HEK293 (cell line): ENCODE measurements at regions not wholly inside any gene's neighbourhood (a gene's known extent, or its start where the extent isn't known, plus 50 kb on each side); places are given as distances from the start of the nearest gene placed in this dataset.

Source experiments
- ATF2 ChIP-seq: fragments of 450-650 bp; formaldehyde crosslinking; IDR thresholded peaks from 2 replicates; pipeline ENCODE4 v1.5.1; 2016; ENCODE audit warnings: missing biosample characterization, missing genetic modification characterization, low read depth
- CTCF ChIP-seq: fragments of 450-650 bp; formaldehyde crosslinking; IDR thresholded peaks from 2 replicates; pipeline ENCODE4 v1.5.1; 2016; ENCODE audit warnings: missing biosample characterization, missing genetic modification characterization
- GLI4 ChIP-seq: fragments of 450-650 bp; formaldehyde crosslinking; IDR thresholded peaks from 2 replicates; pipeline ENCODE4 v1.5.1; 2016; ENCODE audit warnings: missing biosample characterization, missing genetic modification characterization
- REPIN1 ChIP-seq: fragments of 450-650 bp; formaldehyde crosslinking; IDR thresholded peaks from 2 replicates; pipeline ENCODE4 v1.5.1; 2017; ENCODE audit warnings: missing biosample characterization, missing genetic modification characterization, low read depth
- WT1 ChIP-seq: fragments of 450-650 bp; formaldehyde crosslinking; IDR thresholded peaks from 2 replicates; pipeline ENCODE4 v1.5.1; 2016; ENCODE audit warnings: missing biosample characterization, missing genetic modification characterization
- ZNF362 ChIP-seq: fragments of 450-650 bp; formaldehyde crosslinking; IDR thresholded peaks from 2 replicates; pipeline ENCODE4 v1.5.1; 2016; ENCODE audit warnings: missing biosample characterization, missing genetic modification characterization
- ZNF501 ChIP-seq: fragments of 450-650 bp; formaldehyde crosslinking; IDR thresholded peaks from 2 replicates; pipeline ENCODE4 v1.5.1; 2016; ENCODE audit warnings: missing biosample characterization, missing genetic modification characterization
- ZNF785 ChIP-seq: fragments of 450-650 bp; formaldehyde crosslinking; IDR thresholded peaks from 2 replicates; pipeline ENCODE4 v1.5.1; 2016; ENCODE audit warnings: missing biosample characterization, missing genetic modification characterization
- TF ChIP-seq, protein P1 (sequence below): fragments of 450-650 bp; IDR thresholded peaks from 2 replicates; pipeline ENCODE4 v1.5.1; 2018; ENCODE audit warnings: missing biosample characterization, mild to moderate bottlenecking, missing genetic modification characterization

- no peak for TF ChIP-seq ZNF501 (tag by site-specific recombination)
- TF ChIP-seq ZNF785 (tag by site-specific recombination) = no peak
- no peak for TF ChIP-seq ATF2 (tag by site-specific recombination)
- TF ChIP-seq GLI4 (tag by site-specific recombination) = no peak
- no peak for TF ChIP-seq CTCF
- TF ChIP-seq ZNF362 (tag by site-specific recombination) = no peak
- TF ChIP-seq WT1 (tag by site-specific recombination) = no peak
- TF ChIP-seq REPIN1 (tag by site-specific recombination) = no peak
- TF ChIP-seq, protein P1, sequence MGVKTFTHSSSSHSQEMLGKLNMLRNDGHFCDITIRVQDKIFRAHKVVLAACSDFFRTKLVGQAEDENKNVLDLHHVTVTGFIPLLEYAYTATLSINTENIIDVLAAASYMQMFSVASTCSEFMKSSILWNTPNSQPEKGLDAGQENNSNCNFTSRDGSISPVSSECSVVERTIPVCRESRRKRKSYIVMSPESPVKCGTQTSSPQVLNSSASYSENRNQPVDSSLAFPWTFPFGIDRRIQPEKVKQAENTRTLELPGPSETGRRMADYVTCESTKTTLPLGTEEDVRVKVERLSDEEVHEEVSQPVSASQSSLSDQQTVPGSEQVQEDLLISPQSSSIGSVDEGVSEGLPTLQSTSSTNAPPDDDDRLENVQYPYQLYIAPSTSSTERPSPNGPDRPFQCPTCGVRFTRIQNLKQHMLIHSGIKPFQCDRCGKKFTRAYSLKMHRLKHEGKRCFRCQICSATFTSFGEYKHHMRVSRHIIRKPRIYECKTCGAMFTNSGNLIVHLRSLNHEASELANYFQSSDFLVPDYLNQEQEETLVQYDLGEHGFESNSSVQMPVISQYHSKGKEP (tag by site-specific recombination) = no peak
Observed at GRCh38 chr17:72542317-72542716, 421.5 kb downstream of the SOX9 start.
